OCI-M2 (cell line): ENCODE measurements at regions not wholly inside any gene's neighbourhood (a gene's known extent, or its start where the extent isn't known, plus 50 kb on each side); places are given as distances from the start of the nearest gene placed in this dataset.
"Not testable (repeated sequence)": the region's sequence is repeated elsewhere in the genome, so short reads cannot be mapped to it uniquely, and the experiment has no call there.

Experiments
- DNase-seq: peaks from one replicate; lab custom pipeline; 2025; ENCODE audit not compliant: unreplicated experiment; lab: John Stamatoyannopoulos, UW

DNA sequence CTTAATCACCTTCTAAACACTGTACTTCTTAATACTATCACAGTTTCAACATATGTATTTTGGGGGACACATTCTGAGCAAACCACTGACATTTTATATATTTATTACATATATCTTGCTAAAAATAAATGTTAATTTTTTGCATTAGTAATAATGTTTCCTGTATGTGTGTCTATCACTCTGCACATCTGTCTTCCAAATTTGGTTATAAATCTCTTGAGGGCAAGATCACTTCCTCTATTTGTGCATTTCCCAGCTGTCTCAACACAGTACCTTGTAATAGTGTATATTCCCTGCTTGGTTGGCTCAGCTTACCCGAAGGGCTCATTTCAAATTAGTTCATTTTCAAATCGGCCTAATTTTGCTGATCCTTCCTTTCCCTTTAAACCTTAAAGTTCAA, 617.1 kb upstream of the GYPC start:
- no peak for DNase-seq

DNA sequence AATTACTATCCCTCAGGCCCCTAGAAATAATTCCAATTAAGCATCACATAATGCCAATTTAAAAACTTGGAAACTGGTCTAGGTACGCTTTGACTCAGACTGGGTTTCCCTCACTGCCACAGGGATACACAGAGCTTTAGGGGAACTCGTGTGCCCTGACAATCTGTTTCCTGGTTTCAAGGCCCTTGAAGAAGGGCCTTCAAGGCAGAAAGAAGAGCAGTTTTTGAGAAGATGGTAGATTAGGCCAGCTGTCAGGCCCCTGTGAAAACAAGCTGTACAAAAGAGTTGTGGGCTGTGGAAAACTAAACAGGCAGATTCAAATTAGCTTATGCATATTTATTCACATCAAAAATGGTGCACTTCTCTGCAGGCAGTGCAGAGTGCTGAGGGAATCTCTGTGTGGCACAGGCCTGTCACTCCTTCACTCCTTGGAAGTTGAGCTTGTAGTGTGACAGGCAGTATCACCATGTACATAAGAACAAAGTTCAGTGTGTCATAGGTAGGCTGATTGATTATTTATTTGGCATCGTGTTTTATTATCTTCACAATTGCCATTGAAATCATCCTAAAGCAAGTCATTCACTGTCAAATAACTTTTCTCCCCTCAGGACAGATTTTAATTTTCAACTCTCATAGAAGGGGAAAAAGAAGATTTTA, 614.4 kb upstream of the GYPC start:
- DNase-seq: no peak

DNA sequence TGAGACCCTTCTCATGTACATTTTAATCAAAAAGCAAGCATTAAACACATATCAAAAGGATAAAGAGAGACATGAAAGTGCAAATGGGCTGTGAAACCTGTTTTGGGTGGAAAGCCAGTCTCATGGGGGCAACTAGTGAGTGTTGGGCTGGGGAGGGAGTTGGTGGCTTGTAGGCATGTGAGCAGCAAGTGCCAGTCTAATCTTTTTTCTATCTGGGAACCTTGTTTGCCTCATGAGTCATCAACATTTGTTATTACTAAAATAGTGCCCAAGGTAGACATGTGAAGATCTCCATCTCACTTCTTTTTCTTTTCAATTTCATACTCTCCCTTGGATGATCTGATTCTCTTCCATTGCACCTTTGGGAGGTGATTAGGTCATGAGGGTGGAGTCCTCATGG, 613.9 kb upstream of the GYPC start:
- DNase-seq: no peak

- no peak for DNase-seq
These were observed 607.2 kb upstream of the GYPC start for GRCh38 chr2:126048719-126049118.

- DNase-seq: no peak
These were observed 606.5 kb upstream of the GYPC start for GRCh38 chr2:126049461-126049860.

DNA sequence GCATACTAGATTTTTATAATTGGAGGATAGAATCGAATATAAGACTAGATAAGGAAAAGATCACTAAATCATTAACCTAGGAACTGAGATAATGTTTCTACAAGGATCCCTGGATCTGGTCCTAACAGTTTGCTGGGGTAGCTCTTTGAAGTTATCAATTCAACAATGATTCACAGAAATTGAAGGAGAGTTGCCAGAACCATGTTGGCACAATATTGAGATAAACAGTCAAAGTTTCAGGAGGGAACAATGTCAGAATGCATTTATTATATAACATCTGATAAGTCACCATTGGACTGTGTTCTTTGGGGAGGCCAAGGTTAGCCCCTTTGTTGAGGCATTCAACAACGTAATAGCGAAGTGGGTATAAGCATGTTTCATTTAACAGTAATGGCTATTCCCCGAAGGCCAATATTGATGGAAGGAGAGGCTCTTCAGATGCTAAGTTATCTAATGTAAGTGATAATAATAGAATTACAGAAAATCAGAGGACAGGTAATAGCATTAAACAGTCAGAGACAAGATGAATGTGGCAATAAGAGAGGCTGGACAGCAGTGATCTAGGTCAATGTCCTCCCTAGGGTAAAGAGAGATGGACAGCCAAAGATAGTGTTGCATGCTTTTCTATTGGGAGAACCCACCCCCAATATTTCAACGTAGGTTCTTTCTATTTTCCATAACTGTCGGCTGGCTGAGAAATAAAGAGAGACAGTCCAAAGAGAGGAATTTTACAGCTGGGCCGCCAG, 604.8 kb upstream of the GYPC start:
- DNase-seq: no peak

- DNase-seq: not testable (repeated sequence)
These were observed 604.2 kb upstream of the GYPC start for GRCh38 chr2:126051737-126052240.

GRCh38 chr2:126059379-126059778, 596.6 kb upstream of the GYPC start:
- DNase-seq: no peak

DNA sequence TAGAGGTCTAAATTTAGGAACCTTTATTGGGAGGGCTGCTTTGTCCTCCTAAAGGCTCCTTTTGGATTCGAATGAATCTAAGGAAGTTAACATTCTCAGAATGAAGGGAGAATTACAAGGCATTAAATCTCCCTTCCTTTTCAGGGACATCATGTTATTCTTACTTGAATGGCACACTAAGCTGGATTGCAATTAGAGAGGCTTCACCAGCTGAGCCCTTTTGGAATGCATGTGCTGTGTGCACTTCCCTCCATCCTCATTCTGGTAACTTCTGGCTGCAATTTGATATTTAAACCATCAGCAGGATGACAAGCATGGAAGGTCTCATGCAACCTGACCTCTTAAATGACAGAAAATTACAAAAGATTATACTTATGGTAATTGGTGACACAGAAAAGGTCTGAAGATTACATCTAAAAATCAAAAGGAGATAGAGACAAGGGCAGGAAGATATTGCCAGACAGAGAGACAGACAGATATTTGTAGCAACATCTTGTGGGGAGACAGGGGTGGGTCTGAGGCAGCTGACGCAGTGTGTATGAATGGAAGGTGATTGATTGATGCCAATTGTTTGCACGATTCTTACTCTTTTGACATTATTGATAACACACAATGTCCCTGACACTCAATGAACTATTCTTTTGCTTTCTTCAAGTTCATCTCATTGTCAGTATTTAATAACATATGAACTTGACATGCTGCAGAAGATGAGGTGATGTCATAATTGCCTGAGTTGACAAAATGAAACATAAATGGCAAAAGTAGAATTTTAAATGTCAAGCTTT, 570.8 kb upstream of the GYPC start:
- no peak for DNase-seq

GRCh38 chr2:126100962-126101361, 555.0 kb upstream of the GYPC start:
- no peak for DNase-seq

- no peak for DNase-seq
These were observed 550.0 kb upstream of the GYPC start for GRCh38 chr2:126106006-126106405.

- no peak for DNase-seq
These were observed 548.1 kb upstream of the GYPC start for GRCh38 chr2:126107883-126108282.

- DNase-seq: no peak
These were observed 540.0 kb upstream of the GYPC start for GRCh38 chr2:126115975-126116374.

GRCh38 chr2:126117886-126118285, 538.1 kb upstream of the GYPC start:
- no peak for DNase-seq

- no peak for DNase-seq
These were observed 510.2 kb upstream of the GYPC start for GRCh38 chr2:126145752-126146151.

GRCh38 chr2:126154256-126154785, 501.6 kb upstream of the GYPC start:
- no peak for DNase-seq

DNA sequence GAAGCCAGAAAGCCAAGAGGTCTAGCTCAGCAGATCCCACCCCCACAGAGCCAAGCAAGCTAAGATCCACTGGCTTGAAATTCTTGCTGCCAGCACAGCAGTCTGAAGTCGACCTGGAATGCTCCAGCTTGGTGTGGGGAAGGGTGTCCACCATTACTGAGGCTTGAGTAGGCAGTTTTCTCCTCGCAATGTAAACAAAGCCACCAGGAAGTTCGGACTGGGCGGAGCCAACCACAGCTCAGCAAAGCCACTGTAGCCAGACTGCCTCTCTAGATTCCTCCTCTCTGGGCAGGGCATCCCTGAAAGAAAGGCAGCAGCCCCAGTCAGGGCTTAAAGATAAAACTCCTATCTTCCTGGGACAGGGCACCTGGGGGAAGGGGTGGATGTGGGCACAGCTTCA, 495.0 kb upstream of the GYPC start:
- not testable (repeated sequence) for DNase-seq

DNA sequence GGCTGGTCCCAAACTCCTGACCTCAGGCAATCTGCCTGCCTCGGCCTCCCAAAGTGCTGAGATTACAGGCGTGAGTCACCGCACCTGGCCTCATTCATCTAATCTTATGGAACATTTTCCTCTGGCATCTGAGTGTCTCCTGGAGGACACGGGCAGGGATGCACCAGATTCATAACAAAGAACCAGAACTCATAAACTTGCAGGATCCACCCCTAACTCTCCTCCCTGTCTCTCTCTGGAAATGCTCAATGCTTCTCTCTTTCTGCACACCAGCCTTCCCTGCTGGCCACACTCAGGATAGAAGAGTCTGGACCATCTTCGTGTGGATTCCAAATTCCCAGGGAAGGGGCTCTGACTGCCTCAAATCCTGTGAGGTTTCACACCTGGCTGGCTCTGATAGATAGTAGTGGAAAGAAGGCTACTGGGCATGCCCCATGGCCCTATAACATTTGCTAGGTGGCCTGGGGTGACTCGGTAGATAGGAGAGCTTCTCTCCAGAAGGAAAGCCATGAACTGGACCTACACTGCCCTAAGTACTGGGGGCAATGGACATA, 483.2 kb upstream of the GYPC start:
- no peak for DNase-seq

GRCh38 chr2:126175222-126175621, 480.7 kb upstream of the GYPC start:
- no peak for DNase-seq

DNA sequence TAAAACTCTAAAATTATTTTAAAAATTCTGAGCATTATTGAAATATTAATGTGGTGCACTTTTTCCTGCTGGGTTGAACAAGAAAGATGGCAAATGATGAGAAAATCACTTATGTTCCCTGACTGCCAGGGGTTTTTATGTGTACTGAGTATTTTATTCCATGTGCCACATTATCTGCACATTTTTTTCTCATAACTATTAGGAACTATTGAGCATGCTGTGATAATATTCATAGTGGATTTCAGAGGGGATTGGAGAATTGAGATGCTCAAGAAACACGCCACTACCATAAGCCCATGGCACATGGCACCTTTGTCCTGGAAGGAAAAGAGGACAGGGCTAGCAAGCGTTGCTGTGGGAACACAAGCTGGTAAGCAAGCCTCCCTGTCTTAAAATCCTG, 478.5 kb upstream of the GYPC start:
- DNase-seq: no peak

DNA sequence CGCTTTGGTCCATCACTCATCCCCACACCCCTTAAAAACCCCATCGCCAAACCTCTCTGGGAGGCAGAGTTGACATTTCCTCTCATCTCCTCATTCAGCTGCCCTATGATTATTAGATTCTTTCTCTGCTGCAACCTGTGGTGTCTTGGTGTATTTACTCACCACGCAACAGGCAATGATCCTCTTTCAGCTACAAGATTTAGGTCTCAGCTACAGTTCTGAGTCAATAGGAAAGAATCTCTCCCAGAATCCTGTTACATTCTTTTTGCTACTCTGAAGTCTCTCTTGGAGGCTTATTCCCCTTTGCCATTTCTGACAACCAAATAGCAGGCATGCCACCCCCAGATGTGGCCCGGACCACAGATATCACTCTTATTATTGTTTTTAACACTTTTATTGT, 468.3 kb upstream of the GYPC start:
- DNase-seq: no peak
